WTC11 (cell line): ENCODE measurements at regions not wholly inside any gene's neighbourhood (a gene's known extent, or its start where the extent isn't known, plus 50 kb on each side); places are given as distances from the start of the nearest gene placed in this dataset.
"Not testable (repeated sequence)": the region's sequence is repeated elsewhere in the genome, so short reads cannot be mapped to it uniquely, and the experiment has no call there.

ENCODE experiments used
- ATAC-seq: fragments of 200-7000 bp; cut with Tn5 transposase; 2 replicates; pipeline ENCODE4 v1.10.0; 2021; ENCODE audit warnings: mild to moderate bottlenecking, moderate library complexity
- CTCF ChIA-PET: fragments of 300-600 bp; sonication (Branson Sonifier 250); formaldehyde crosslinking; loops from one replicate; lab custom pipeline; 2021; ENCODE audit warnings: antibody characterized with exemption; lab: Charles Lee
- POLR2A ChIA-PET: fragments of 350-600 bp; sonication (Branson Sonifier 250); formaldehyde crosslinking; loops from one replicate; lab custom pipeline; 2021; ENCODE audit warnings: antibody characterized with exemption; lab: Charles Lee
- DNase-seq: peaks from one replicate; pipeline ENCODE4 v3.0.0; 2021; ENCODE audit warnings: low spot score
- H3K27ac Mint-ChIP-seq: 2 replicates; pipeline ENCODE4 v1.8.0; 2021; ENCODE audit warnings: mixed read lengths
- H3K27me3 Mint-ChIP-seq: 2 replicates; pipeline ENCODE4 v1.8.0; 2021; ENCODE audit warnings: low read depth, mild to moderate bottlenecking, moderate library complexity, mixed read lengths
- H3K36me3 Mint-ChIP-seq: 2 replicates; pipeline ENCODE4 v1.8.0; 2021; ENCODE audit warnings: mixed read lengths
- H3K4me1 Mint-ChIP-seq: 2 replicates; pipeline ENCODE4 v1.8.0; 2022; ENCODE audit warnings: mixed read lengths
- H3K4me3 Mint-ChIP-seq: 2 replicates; pipeline ENCODE4 v1.8.0; 2021; ENCODE audit warnings: mild to moderate bottlenecking, moderate library complexity, mixed read lengths
- H3K9me3 Mint-ChIP-seq: 2 replicates; pipeline ENCODE4 v1.8.0; 2021; ENCODE audit warnings: mixed read lengths
- ARID4B ChIP-seq: sonication (generic); formaldehyde crosslinking; IDR thresholded peaks from 2 replicates; pipeline ENCODE4 v1.8.0; 2023; ENCODE audit warnings: missing genetic modification reagents, mild to moderate bottlenecking, borderline replicate concordance
- ATF3 ChIP-seq: sonication (generic); formaldehyde crosslinking; conservative IDR thresholded peaks from 2 replicates; pipeline ENCODE4 v1.8.1; 2022; ENCODE audit warnings: mild to moderate bottlenecking, missing genetic modification reagents
- GABPB1 ChIP-seq: sonication (generic); formaldehyde crosslinking; IDR thresholded peaks from 2 replicates; pipeline ENCODE4 v1.8.1; 2023; ENCODE audit warnings: mild to moderate bottlenecking, missing genetic modification reagents
- HMGA2 ChIP-seq: fragments of 250-450 bp; sonication (Bioruptor Pico); IDR thresholded peaks from 2 replicates; pipeline ENCODE4 v1.4.0; 2021; ENCODE audit warnings: mild to moderate bottlenecking, moderate library complexity
- HMGXB4 ChIP-seq: sonication (generic); formaldehyde crosslinking; IDR thresholded peaks from 2 replicates; pipeline ENCODE4 v1.8.1; 2023; ENCODE audit warnings: mild to moderate bottlenecking, moderate library complexity, missing genetic modification reagents
- JUN ChIP-seq: sonication (generic); formaldehyde crosslinking; IDR thresholded peaks from 2 replicates; pipeline ENCODE4 v1.8.0; 2023; ENCODE audit warnings: mild to moderate bottlenecking, missing genetic modification reagents
- NFE2L1 ChIP-seq: sonication (generic); formaldehyde crosslinking; IDR thresholded peaks from 2 replicates; pipeline ENCODE4 v1.8.1; 2023; ENCODE audit warnings: missing genetic modification reagents
- NR3C1 ChIP-seq: sonication (generic); formaldehyde crosslinking; conservative IDR thresholded peaks from 2 replicates; pipeline ENCODE4 v1.8.1; 2023; ENCODE audit warnings: low read depth, mild to moderate bottlenecking, missing genetic modification reagents
- SP1 ChIP-seq: sonication (generic); formaldehyde crosslinking; conservative IDR thresholded peaks from 2 replicates; pipeline ENCODE4 v1.8.1; 2022; ENCODE audit warnings: missing genetic modification reagents
- TEAD1 ChIP-seq: sonication (generic); formaldehyde crosslinking; IDR thresholded peaks from 2 replicates; pipeline ENCODE4 v1.8.0; 2022; ENCODE audit warnings: mild to moderate bottlenecking, missing genetic modification reagents
- TP53 ChIP-seq: sonication (generic); formaldehyde crosslinking; IDR thresholded peaks from 2 replicates; pipeline ENCODE4 v1.8.1; 2023; ENCODE audit warnings: mild to moderate bottlenecking, missing genetic modification reagents
- ZNF219 ChIP-seq: sonication (generic); formaldehyde crosslinking; IDR thresholded peaks from 2 replicates; pipeline ENCODE4 v1.8.0; 2023; ENCODE audit warnings: missing genetic modification reagents, mild to moderate bottlenecking, borderline replicate concordance
- ZNF317 ChIP-seq: sonication (generic); formaldehyde crosslinking; IDR thresholded peaks from 2 replicates; pipeline ENCODE4 v1.8.1; 2023; ENCODE audit warnings: low read depth, mild to moderate bottlenecking, moderate library complexity, missing genetic modification reagents, borderline replicate concordance
- ZNF396 ChIP-seq: fragments of 250-450 bp; sonication (Bioruptor Pico); IDR thresholded peaks from 2 replicates; pipeline ENCODE4 v1.8.0; 2021; ENCODE audit warnings: mild to moderate bottlenecking, moderate library complexity, borderline replicate concordance
- ZNF671 ChIP-seq: fragments of 250-450 bp; sonication (Bioruptor Pico); IDR thresholded peaks from 2 replicates; pipeline ENCODE4 v1.8.0; 2021; ENCODE audit warnings: mild to moderate bottlenecking
- ZSCAN18 ChIP-seq: fragments of 250-450 bp; sonication (Bioruptor Pico); IDR thresholded peaks from 2 replicates; pipeline ENCODE4 v2.1.2; 2022; ENCODE audit warnings: mild to moderate bottlenecking, moderate library complexity

GRCh38 chrX:130545796-130546195 lies 144.0 kb downstream of the RBMX2 start (continued):
- no peak for TF ChIP-seq NR3C1 (CRISPR knock-in tag)
- TF ChIP-seq TP53 (CRISPR knock-in tag), result no peak
- TF ChIP-seq TEAD1 (CRISPR knock-in tag), result no peak
- TF ChIP-seq ZNF671 (CRISPR knock-in tag), result no peak
- no peak for TF ChIP-seq ZNF219 (CRISPR knock-in tag)
- no peak for TF ChIP-seq SP1 (CRISPR knock-in tag)
- TF ChIP-seq ZNF317 (CRISPR knock-in tag), result no peak
- TF ChIP-seq HMGA2, result no peak
- TF ChIP-seq ATF3, result no peak
- TF ChIP-seq HMGXB4, result no peak

GRCh38 chrX:130549382-130549781 lies 147.6 kb downstream of the RBMX2 start:
- ATAC-seq, H3K4me3 Mint-ChIP-seq, H3K27ac Mint-ChIP-seq, H3K36me3 Mint-ChIP-seq, POLR2A ChIA-PET, H3K9me3 Mint-ChIP-seq, H3K27me3 Mint-ChIP-seq, DNase-seq: not testable (repeated sequence)
- CTCF ChIA-PET, result interaction anchor here (0.8 to 2.1 kb wide), 3 partner anchors 9 to 367 kb away, joined by 3 to 10 read pairs (median 5); no protein-coding TSS in a partner anchor
- H3K4me1 Mint-ChIP-seq, result peaks cover 11% of the 10 kb centered on the region

GRCh38 chrX:130550351-130550750 lies 148.6 kb downstream of the RBMX2 start:
- ATAC-seq (no peak), DNase-seq (no peak)
- ChIA-PET POLR2A (no interaction called here), CTCF (interaction anchor here (1.9 to 2.1 kb wide), 2 partner anchors 10 to 25 kb away, joined by 5 to 10 read pairs; no protein-coding TSS in a partner anchor)
- Mint-ChIP-seq H3K9me3 (no peaks in the 10 kb centered on the region), H3K36me3 (no peaks in the 10 kb centered on the region), H3K27me3 (no peaks in the 10 kb centered on the region), H3K4me1 (peaks cover 11% of the 10 kb centered on the region), H3K4me3 (no peak overlapping the region), H3K27ac (no peak overlapping the region)
- TF ChIP-seq ZNF671 (CRISPR knock-in tag) (no peak), ZSCAN18 (no peak), ZNF396 (no peak), ATF3 (no peak), ARID4B (CRISPR knock-in tag) (no peak), GABPB1 (no peak), JUN (CRISPR knock-in tag) (no peak), ZNF219 (CRISPR knock-in tag) (no peak), NFE2L1 (CRISPR knock-in tag) (no peak)
